ENCODE measurements at regions not wholly inside any gene's neighbourhood (a gene's known extent, or its start where the extent isn't known, plus 50 kb on each side); places are given as distances from the start of the nearest gene placed in this dataset.

DNA sequence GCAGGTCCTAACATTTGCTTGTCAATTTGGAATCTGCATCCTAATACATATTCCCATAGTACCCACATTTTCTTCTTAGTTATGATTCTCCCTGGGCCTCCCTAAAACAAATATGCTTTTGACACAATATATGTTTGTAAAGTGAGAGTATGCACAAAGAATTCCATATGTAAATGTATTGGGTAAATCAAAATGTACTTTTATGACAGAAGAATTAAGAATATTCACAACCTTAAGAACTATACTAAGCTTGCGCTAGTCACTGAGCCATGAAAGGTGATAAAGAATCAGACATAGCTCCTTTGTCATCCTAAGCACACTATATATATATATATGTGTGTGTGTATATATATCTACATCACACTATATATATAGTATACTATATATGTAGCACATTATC is 438.5 kb downstream of the ACTL7B start:
- 97 to 100% (median 98%) methylated on average over 1 of the region's 1 CpG for WGBS, 4 donors
- no peak overlapping the region for H3K4me3 ChIP-seq

DNA sequence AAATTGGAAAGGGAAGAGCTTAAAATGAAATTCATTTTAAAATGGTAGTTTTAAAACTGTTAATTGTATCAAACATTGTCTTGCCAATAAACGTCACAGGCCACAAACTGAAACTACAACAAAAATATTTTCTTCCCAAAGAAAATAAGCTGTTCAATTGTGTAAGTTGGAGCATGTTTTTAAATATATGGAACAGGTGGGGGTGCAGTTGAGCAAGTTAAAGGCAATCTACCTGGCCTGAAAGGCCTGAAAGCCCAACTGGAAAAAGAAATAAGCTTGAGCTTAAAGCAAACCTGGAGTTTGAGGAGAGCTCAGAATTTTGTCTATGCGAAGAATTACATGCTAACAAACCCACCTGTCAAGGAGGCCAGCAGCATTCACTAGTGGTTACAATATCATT is 439.5 kb downstream of the ACTL7B start:
- H3K36me3 ChIP-seq (replicated peaks in 1 of 2) = no peaks in the 10 kb centered on the region
- intact Hi-C loops (cut with DNase I) = no loop called here
- H3K27me3 ChIP-seq = no peaks in the 10 kb centered on the region
- H3K9me3 ChIP-seq (replicated peaks in 1 of 3) = no peaks in the 10 kb centered on the region
- no peaks in the 10 kb centered on the region for H3K4me1 ChIP-seq (replicated peaks in 1 of 2)
- TF ChIP-seq, protein P1, sequence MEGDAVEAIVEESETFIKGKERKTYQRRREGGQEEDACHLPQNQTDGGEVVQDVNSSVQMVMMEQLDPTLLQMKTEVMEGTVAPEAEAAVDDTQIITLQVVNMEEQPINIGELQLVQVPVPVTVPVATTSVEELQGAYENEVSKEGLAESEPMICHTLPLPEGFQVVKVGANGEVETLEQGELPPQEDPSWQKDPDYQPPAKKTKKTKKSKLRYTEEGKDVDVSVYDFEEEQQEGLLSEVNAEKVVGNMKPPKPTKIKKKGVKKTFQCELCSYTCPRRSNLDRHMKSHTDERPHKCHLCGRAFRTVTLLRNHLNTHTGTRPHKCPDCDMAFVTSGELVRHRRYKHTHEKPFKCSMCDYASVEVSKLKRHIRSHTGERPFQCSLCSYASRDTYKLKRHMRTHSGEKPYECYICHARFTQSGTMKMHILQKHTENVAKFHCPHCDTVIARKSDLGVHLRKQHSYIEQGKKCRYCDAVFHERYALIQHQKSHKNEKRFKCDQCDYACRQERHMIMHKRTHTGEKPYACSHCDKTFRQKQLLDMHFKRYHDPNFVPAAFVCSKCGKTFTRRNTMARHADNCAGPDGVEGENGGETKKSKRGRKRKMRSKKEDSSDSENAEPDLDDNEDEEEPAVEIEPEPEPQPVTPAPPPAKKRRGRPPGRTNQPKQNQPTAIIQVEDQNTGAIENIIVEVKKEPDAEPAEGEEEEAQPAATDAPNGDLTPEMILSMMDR (IDR thresholded peaks at IDR 0.05) = no peak
- TF ChIP-seq POLR2A (IDR thresholded peaks at IDR 0.05) = no peak
- no peak for DNase-seq
- no peak overlapping the region for H3K4me3 ChIP-seq
- WGBS, 4 donors = 64 to 87% (median 81%) methylated on average over 2 of the region's 2 CpGs
- H3K27ac ChIP-seq = no peak overlapping the region

More for the DNA sequence above, 438.5 kb downstream of the ACTL7B start:
- TF ChIP-seq, protein P1 (IDR thresholded peaks at IDR 0.05) = no peak
- TF ChIP-seq POLR2A (IDR thresholded peaks at IDR 0.05) = no peak
- intact Hi-C loops (cut with DNase I) = no loop called here
- DNase-seq = no peak
- no peaks in the 10 kb centered on the region for H3K27me3 ChIP-seq
- H3K27ac ChIP-seq = no peak overlapping the region
- no peaks in the 10 kb centered on the region for H3K9me3 ChIP-seq (replicated peaks in 1 of 3)
- H3K4me1 ChIP-seq (replicated peaks in 1 of 2) = no peaks in the 10 kb centered on the region
- H3K36me3 ChIP-seq (replicated peaks in 1 of 2) = no peaks in the 10 kb centered on the region

DNA sequence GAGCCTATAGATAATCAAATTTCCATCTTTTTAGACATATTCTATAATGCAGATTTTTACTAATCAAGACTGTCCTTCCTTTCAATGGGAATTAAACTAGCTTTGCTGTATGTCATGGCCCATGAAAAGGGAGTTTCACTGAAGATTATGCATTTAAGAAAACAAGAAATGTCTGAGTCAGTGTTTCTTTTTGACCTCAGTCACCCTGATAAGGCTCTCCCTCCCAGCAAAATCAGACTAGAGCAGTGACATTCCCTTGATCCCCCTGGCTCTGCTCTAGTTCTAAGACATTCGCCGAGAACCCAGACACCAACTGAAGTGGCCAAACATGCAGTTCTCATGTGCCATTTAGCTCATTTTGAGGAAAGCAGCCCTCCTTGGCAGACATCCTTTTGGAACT is 442.0 kb downstream of the ACTL7B start:
- Histone ChIP-seq H3K9me3 (replicated peaks in 1 of 3) (no peaks in the 10 kb centered on the region), H3K4me1 (replicated peaks in 1 of 2) (no peaks in the 10 kb centered on the region), H3K27ac (no peak overlapping the region), H3K27me3 (no peaks in the 10 kb centered on the region), H3K4me3 (no peak overlapping the region), H3K36me3 (replicated peaks in 1 of 2) (no peaks in the 10 kb centered on the region)
- intact Hi-C loops (cut with DNase I) = no loop called here
- DNase-seq = no peak
- WGBS, 4 donors = 68 to 81% (median 75%) methylated on average over 2 of the region's 2 CpGs
- TF ChIP-seq, protein P1 (IDR thresholded peaks at IDR 0.05) = no peak
- TF ChIP-seq POLR2A (IDR thresholded peaks at IDR 0.05) = no peak

DNA sequence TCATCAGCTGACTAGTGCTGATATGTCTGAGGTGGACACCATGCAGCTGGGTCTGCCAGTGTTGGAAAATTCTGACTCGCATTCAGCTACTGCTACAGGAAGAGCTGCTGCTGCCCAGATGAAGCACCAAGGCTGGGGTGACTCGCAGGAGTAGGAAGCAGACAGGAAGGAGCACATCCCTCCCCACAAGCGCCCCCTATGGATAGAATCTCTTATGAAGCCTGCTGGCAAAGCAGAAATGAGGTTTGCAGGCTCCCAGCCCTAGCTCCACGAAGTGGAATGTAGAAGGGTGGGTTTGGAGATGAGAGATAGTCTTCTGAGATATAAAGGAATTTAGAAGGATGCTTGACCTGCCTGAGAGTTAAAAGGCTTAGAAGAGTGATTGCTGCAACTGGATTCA is 443.0 kb downstream of the ACTL7B start:
- WGBS, 4 donors = 71 to 81% (median 78%) methylated on average over 4 of the region's 4 CpGs
- no peaks in the 10 kb centered on the region for H3K4me1 ChIP-seq (replicated peaks in 1 of 2)
- H3K9me3 ChIP-seq (replicated peaks in 1 of 3) = no peaks in the 10 kb centered on the region
- DNase-seq = no peak
- no peaks in the 10 kb centered on the region for H3K27me3 ChIP-seq
- no peak overlapping the region for H3K27ac ChIP-seq
- intact Hi-C loops (cut with DNase I) = no loop called here
- TF ChIP-seq, protein P1 (IDR thresholded peaks at IDR 0.05) = no peak
- TF ChIP-seq POLR2A (IDR thresholded peaks at IDR 0.05) = no peak
- H3K4me3 ChIP-seq = no peak overlapping the region
- H3K36me3 ChIP-seq (replicated peaks in 1 of 2) = no peaks in the 10 kb centered on the region

Measured in adrenal gland (tissue), 9 donors.